ENCODE measurements at regions not wholly inside any gene's neighbourhood (a gene's known extent, or its start where the extent isn't known, plus 50 kb on each side); places are given as distances from the start of the nearest gene placed in this dataset.
"Not testable (repeated sequence)": the region's sequence is repeated elsewhere in the genome, so short reads cannot be mapped to it uniquely, and the experiment has no call there.

GRCh38 chr5:1574023-1574318 is 50.2 kb upstream of the LPCAT1 start:
- TF ChIP-seq, protein P1, sequence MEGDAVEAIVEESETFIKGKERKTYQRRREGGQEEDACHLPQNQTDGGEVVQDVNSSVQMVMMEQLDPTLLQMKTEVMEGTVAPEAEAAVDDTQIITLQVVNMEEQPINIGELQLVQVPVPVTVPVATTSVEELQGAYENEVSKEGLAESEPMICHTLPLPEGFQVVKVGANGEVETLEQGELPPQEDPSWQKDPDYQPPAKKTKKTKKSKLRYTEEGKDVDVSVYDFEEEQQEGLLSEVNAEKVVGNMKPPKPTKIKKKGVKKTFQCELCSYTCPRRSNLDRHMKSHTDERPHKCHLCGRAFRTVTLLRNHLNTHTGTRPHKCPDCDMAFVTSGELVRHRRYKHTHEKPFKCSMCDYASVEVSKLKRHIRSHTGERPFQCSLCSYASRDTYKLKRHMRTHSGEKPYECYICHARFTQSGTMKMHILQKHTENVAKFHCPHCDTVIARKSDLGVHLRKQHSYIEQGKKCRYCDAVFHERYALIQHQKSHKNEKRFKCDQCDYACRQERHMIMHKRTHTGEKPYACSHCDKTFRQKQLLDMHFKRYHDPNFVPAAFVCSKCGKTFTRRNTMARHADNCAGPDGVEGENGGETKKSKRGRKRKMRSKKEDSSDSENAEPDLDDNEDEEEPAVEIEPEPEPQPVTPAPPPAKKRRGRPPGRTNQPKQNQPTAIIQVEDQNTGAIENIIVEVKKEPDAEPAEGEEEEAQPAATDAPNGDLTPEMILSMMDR (IDR thresholded peaks at IDR 0.05; ENCODE audit: poor library complexity), result not testable (repeated sequence)
- not testable (repeated sequence) for TF ChIP-seq EZH2 (IDR thresholded peaks at IDR 0.05; ENCODE audit: borderline replicate concordance); EZH2phosphoT487 (IDR thresholded peaks at IDR 0.05; ENCODE audit: low read depth, severe bottlenecking, unreplicated experiment)
